Bronchial epithelial cell (primary cell): ENCODE measurements at regions not wholly inside any gene's neighbourhood (a gene's known extent, or its start where the extent isn't known, plus 50 kb on each side); places are given as distances from the start of the nearest gene placed in this dataset.

Experiments
- DNase-seq: peaks from one replicate; pipeline ENCODE4 v3.0.0-alpha.2; 2010; ENCODE audit warnings: low read depth
- FAIRE-seq: peaks from 2 replicates; lab custom pipeline; 2011; peaks lifted over from hg19 to GRCh38; lab: Jason Lieb, UNC
- H3K27me3 ChIP-seq: 2 replicates; pipeline ENCODE4 v1.5.1; 2011; ENCODE audit warnings: low read length; ENCODE audit not compliant: control insufficient read depth, insufficient read depth
- H3K36me3 ChIP-seq: 2 replicates; pipeline ENCODE4 v1.5.1; 2011; ENCODE audit warnings: low read length; ENCODE audit not compliant: control insufficient read depth, insufficient read depth
- H3K4me3 ChIP-seq: 2 replicates; pipeline ENCODE4 v1.5.1; 2011; ENCODE audit warnings: mild to moderate bottlenecking, low read depth, low read length, control low read depth
- CTCF ChIP-seq: IDR thresholded peaks from 2 replicates; pipeline ENCODE4 v1.5.1; 2011; ENCODE audit warnings: mild to moderate bottlenecking, moderate library complexity, low read length, control low read depth, inconsistent platforms; ENCODE audit not compliant: insufficient read depth, severe bottlenecking

DNA sequence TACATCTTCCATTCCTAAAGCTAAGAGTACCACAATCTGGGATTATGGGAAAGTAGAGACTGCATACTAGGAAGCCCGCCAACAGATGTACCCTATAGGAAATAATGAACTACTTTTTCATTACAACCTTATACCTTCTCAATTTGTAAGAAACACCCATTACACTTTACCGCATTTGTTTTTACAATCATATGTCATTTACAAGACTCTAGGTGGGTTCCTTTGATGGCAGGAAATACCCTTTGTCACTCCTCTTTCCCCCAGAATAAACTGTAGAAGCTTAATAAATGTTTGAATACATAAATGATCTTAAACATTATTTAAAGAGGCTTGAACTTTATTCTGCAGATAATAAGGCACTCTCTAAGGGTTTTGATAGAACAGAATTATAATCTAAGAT, 150.1 kb upstream of the TGFBR2 start:
- FAIRE-seq (no peak), DNase-seq (no peak)
- Histone ChIP-seq H3K36me3 (no peaks in the 10 kb centered on the region), H3K4me3 (no peak overlapping the region), H3K27me3 (no peaks in the 10 kb centered on the region)
- TF ChIP-seq CTCF, result no peak

GRCh38 chr3:30457081-30457480, 149.3 kb upstream of the TGFBR2 start:
- H3K36me3 ChIP-seq, result no peaks in the 10 kb centered on the region
- no peak for TF ChIP-seq CTCF
- FAIRE-seq (no peak), DNase-seq (no peak)
- H3K4me3 ChIP-seq, result no peak overlapping the region
- H3K27me3 ChIP-seq, result no peaks in the 10 kb centered on the region

DNA sequence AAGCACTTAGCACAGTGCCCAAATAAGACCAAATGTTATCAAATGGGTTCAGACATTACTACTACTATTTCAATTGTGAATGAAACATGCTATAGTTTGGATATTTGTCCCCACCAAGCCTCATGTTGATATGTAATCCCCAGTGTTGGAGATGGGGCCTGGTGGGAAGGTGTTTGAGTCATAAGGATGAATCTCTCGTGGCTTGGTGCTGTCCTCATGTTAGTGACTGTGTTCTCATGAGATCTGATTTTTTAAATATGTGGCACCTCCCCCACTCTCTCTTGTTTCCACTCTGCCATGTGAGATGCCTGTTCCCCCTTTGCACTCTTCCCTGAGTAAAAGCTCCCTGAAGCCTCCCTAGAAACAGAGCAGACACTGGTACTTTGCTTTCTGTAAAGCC, 148.7 kb upstream of the TGFBR2 start:
- DNase-seq (no peak), FAIRE-seq (no peak)
- Histone ChIP-seq H3K36me3 (no peaks in the 10 kb centered on the region), H3K27me3 (no peaks in the 10 kb centered on the region), H3K4me3 (no peak overlapping the region)
- TF ChIP-seq CTCF, result no peak

DNA sequence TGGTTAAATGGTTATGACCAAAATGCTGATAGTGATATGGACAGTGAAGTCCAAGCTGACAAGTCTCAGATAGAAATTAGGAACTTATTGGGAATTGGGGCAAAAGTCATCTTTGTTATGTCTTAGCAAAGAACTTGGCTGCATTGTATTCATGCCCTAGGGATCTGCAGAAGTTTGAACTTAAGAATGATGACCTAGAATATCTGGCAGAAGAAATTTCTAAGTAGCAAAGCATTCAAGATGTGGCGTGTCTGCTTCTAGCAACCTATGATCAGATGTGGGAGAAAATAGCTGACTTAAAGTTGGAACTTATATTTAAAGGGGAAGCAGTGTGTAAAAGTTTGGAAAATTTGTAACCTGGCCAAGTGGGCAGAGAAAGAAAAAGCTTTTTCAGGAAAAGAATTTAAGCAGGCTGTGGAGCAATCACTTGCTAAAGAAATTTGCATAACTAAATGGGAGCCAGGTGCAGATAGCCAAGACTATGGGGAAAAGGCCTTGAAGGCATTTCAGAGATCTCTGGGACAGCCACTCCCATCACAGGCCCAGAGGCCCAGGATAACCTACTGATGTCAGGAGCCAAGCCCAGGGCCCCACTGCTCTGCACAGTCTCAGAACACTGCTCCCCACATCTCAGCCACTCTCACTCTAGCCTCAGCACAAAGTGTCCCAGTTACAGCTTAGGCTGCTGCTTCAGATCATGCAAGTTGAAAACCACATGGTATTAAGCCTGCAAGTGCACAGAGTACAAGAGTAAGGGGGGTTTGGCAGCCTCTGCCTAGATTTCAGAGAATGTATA, 147.8 kb upstream of the TGFBR2 start:
- FAIRE-seq (no peak), DNase-seq (no peak)
- Histone ChIP-seq H3K4me3 (no peak overlapping the region), H3K27me3 (no peaks in the 10 kb centered on the region), H3K36me3 (no peaks in the 10 kb centered on the region)
- TF ChIP-seq CTCF, result no peak

GRCh38 chr3:30461311-30461710, 145.1 kb upstream of the TGFBR2 start:
- H3K27me3 ChIP-seq, result no peaks in the 10 kb centered on the region
- H3K36me3 ChIP-seq, result no peaks in the 10 kb centered on the region
- H3K4me3 ChIP-seq, result no peak overlapping the region
- FAIRE-seq (no peak), DNase-seq (no peak)
- no peak for TF ChIP-seq CTCF
